Adipocyte (in vitro differentiated cells): ENCODE measurements at regions not wholly inside any gene's neighbourhood (a gene's known extent, or its start where the extent isn't known, plus 50 kb on each side); places are given as distances from the start of the nearest gene placed in this dataset.
"Not testable (repeated sequence)": the region's sequence is repeated elsewhere in the genome, so short reads cannot be mapped to it uniquely, and the experiment has no call there.

ENCODE experiments used
- DNase-seq: peaks from one replicate; pipeline ENCODE4 v3.0.0-alpha.2; 2015; ENCODE audit warnings: low read depth
- H3K27me3 ChIP-seq: replicated peaks from 2 replicates; pipeline ENCODE4 v1.7.0; 2013; ENCODE audit warnings: mild to moderate bottlenecking, low read length, moderate library complexity; ENCODE audit not compliant: control insufficient read depth, insufficient read depth
- H3K36me3 ChIP-seq: 2 replicates; pipeline ENCODE4 v1.7.0; 2013; ENCODE audit warnings: low read length, mild to moderate bottlenecking, moderate library complexity; ENCODE audit not compliant: control insufficient read depth, insufficient read depth, severe bottlenecking
- H3K4me1 ChIP-seq: 2 replicates; pipeline ENCODE4 v1.7.0; 2013; ENCODE audit warnings: mild to moderate bottlenecking, low read length, moderate library complexity; ENCODE audit not compliant: control insufficient read depth, insufficient read depth
- H3K4me3 ChIP-seq: 2 replicates; pipeline ENCODE4 v1.7.0; 2013; ENCODE audit warnings: mild to moderate bottlenecking, low read length, moderate library complexity
- H3K9ac ChIP-seq: 2 replicates; pipeline ENCODE4 v1.7.0; 2013; ENCODE audit warnings: mild to moderate bottlenecking, low read length, moderate library complexity
- H3K9me3 ChIP-seq: 2 replicates; pipeline ENCODE4 v1.7.0; 2013; ENCODE audit warnings: mild to moderate bottlenecking, low read length, moderate library complexity; ENCODE audit not compliant: control insufficient read depth

DNA sequence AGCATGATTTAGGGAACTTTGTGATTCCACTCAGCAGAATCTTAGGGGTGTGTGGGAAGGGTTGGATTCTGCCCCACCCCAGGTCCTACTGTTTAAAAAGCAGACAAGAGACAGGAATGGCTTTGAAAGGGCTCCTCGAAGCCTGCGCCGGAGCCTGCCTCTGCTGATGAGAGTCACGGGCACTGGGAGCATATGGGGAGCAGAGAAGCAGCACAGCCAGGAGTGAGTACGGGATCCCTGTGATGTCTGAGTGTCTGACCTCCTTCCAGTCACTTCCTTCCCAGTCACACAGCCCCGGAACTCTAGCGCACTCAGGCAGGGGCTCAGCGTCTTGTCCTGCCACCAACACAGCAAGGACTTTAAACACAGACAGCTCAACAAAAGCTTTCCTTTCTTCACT lies 514.9 kb upstream of the DPP6 start:
- no peak for DNase-seq
- Histone ChIP-seq H3K9me3 (no peaks in the 10 kb centered on the region), H3K36me3 (no peaks in the 10 kb centered on the region), H3K4me3 (no peak overlapping the region), H3K4me1 (no peaks in the 10 kb centered on the region), H3K9ac (no peak overlapping the region), H3K27me3 (no peaks in the 10 kb centered on the region)

DNA sequence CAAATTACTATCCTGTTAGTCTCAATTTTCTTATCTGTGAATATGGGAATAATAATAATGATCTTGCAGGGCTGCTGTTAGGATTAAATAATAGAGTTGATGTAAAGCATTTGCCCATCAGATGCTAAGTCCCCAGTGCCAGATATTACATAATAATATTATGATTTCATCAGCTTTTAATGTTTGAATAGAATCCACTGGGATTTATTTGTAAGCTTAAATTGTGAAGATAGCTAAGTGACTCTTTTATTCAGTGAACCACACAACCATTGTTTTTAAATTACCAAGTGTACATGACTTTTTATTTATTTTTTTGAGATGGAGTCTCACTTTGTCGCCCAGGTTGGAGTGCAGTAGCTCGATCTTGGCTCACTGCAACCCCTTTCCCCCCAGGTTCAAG lies 510.3 kb upstream of the DPP6 start:
- Histone ChIP-seq H3K4me1 (no peaks in the 10 kb centered on the region), H3K36me3 (no peaks in the 10 kb centered on the region), H3K9ac (no peak overlapping the region), H3K4me3 (no peak overlapping the region), H3K9me3 (peaks cover 3% of the 10 kb centered on the region), H3K27me3 (no peaks in the 10 kb centered on the region)
- DNase-seq = no peak

GRCh38 chr7:153543232-153543631 lies 509.0 kb upstream of the DPP6 start:
- H3K9ac ChIP-seq = no peak overlapping the region
- H3K4me1 ChIP-seq = no peaks in the 10 kb centered on the region
- H3K27me3 ChIP-seq = no peaks in the 10 kb centered on the region

GRCh38 chr7:153550173-153550572 lies 502.0 kb upstream of the DPP6 start:
- Histone ChIP-seq H3K36me3 (no peaks in the 10 kb centered on the region), H3K9ac (no peak overlapping the region), H3K27me3 (no peaks in the 10 kb centered on the region), H3K4me3 (no peak overlapping the region), H3K4me1 (no peaks in the 10 kb centered on the region), H3K9me3 (peaks cover 3% of the 10 kb centered on the region)
- no peak for DNase-seq

More at GRCh38 chr7:153543232-153543631, 509.0 kb upstream of the DPP6 start:
- DNase-seq = no peak
- Histone ChIP-seq H3K9me3 (peaks cover 3% of the 10 kb centered on the region), H3K4me3 (no peak overlapping the region), H3K36me3 (no peaks in the 10 kb centered on the region)

DNA sequence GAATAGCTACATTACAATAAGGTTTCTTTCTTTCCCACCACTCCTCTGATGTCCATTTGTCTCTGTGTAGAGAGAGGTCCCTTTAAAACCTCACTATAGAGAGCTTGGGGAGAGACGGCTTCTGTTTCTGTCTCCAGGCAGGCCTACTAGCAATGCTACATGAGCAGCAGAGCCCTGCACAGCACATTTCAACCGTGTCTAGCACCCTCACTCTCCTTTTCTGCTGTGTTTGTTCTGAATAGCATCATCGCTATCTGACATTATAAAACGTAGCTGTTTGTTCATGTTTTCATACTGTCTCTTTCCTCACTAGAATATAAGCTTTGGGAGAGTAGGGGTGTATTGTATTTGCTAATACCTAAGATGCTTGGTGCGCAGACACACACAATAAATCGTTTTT lies 487.8 kb upstream of the DPP6 start:
- H3K9ac ChIP-seq = no peak overlapping the region
- H3K4me1 ChIP-seq = no peaks in the 10 kb centered on the region
- no peak for DNase-seq
- no peaks in the 10 kb centered on the region for H3K27me3 ChIP-seq
- peaks cover 12% of the 10 kb centered on the region for H3K9me3 ChIP-seq
- H3K36me3 ChIP-seq = no peaks in the 10 kb centered on the region
- no peak overlapping the region for H3K4me3 ChIP-seq

DNA sequence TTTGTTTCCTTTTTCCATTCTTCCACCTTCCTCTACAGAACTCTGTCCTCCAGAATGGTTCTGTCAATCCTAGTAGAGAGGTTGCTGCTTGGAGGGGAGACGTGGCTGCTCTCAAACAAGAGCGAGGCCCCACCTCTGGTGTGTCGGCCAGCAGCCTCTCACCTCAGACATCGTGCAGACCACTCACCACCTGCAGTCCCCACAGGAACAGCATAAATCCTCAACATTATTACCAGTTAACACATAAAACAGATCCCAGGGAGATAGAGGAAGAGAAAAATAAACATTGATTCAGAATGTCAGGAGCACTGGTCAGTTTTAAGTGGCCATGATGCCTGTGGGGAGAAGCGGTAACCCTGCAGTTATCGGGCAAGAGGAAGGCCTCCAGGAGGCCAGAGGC lies 485.9 kb upstream of the DPP6 start:
- Histone ChIP-seq H3K4me1 (no peaks in the 10 kb centered on the region), H3K4me3 (no peak overlapping the region), H3K9ac (no peak overlapping the region), H3K36me3 (no peaks in the 10 kb centered on the region), H3K27me3 (no peaks in the 10 kb centered on the region), H3K9me3 (peaks cover 12% of the 10 kb centered on the region)
- no peak for DNase-seq

GRCh38 chr7:153567426-153567825 lies 484.8 kb upstream of the DPP6 start:
- Histone ChIP-seq H3K27me3 (no peaks in the 10 kb centered on the region), H3K9ac (no peak overlapping the region), H3K36me3 (no peaks in the 10 kb centered on the region), H3K4me3 (no peak overlapping the region), H3K4me1 (no peaks in the 10 kb centered on the region), H3K9me3 (peaks cover 15% of the 10 kb centered on the region)
- DNase-seq = no peak

- H3K9ac ChIP-seq, H3K4me3 ChIP-seq, H3K36me3 ChIP-seq, H3K27me3 ChIP-seq, DNase-seq, H3K4me1 ChIP-seq: not testable (repeated sequence)
- peaks cover 12% of the 10 kb centered on the region for H3K9me3 ChIP-seq
Observed at GRCh38 chr7:153569520-153569919, 482.7 kb upstream of the DPP6 start.

DNA sequence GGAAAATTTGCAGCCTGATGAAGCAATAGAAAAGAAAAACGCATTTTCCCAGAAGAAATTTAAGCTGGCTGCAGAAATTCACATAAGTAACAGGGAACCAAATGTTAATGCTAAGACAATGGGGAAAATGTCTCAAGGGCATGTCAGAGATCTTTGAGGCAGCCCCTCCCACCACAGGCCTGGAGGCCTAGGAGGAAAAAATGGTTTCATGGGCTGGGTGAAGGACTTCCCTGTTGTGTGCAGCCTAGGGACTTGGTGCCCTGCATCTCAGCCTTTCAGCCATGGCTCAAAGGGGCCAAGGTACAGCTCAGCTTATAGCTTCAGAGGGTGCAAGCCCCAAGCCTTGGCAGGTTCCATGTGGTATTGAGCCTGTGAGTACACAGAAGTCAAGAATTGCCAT lies 476.1 kb upstream of the DPP6 start:
- Histone ChIP-seq H3K4me3 (no peak overlapping the region), H3K9ac (no peak overlapping the region), H3K9me3 (peaks cover 25% of the 10 kb centered on the region), H3K27me3 (no peaks in the 10 kb centered on the region), H3K4me1 (no peaks in the 10 kb centered on the region), H3K36me3 (no peaks in the 10 kb centered on the region)
- no peak for DNase-seq

- H3K4me3 ChIP-seq = no peak overlapping the region
- peaks cover 18% of the 10 kb centered on the region for H3K9me3 ChIP-seq
- no peaks in the 10 kb centered on the region for H3K36me3 ChIP-seq
- DNase-seq = no peak
- no peaks in the 10 kb centered on the region for H3K4me1 ChIP-seq
- no peak overlapping the region for H3K9ac ChIP-seq
- no peaks in the 10 kb centered on the region for H3K27me3 ChIP-seq
Observed at GRCh38 chr7:153581419-153581818, 470.8 kb upstream of the DPP6 start.

DNA sequence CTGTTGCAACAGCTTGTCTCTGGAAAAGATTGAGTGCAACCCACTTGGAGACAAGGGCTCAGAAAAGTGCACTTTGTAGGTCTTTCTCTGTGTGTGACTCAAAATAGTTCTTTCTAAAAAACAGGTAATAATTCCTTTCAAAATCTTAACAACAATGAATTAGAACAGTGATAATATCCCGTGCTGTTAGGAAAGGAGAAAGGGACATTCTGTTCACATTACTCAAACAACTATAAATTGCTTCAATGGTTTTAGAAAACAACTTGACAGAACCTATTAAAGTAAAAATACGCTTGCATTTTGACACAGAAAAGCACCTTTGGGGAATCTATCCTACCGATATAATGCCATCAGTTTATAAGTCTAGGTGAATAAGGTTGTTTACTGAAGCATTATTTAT lies 468.1 kb upstream of the DPP6 start:
- no peaks in the 10 kb centered on the region for H3K4me1 ChIP-seq
- no peak for DNase-seq
- no peaks in the 10 kb centered on the region for H3K27me3 ChIP-seq
- no peak overlapping the region for H3K4me3 ChIP-seq
- no peaks in the 10 kb centered on the region for H3K36me3 ChIP-seq
- peaks cover 5% of the 10 kb centered on the region for H3K9me3 ChIP-seq
- no peak overlapping the region for H3K9ac ChIP-seq

- Histone ChIP-seq H3K4me1 (no peaks in the 10 kb centered on the region), H3K9ac (no peak overlapping the region), H3K9me3 (no peaks in the 10 kb centered on the region), H3K4me3 (no peak overlapping the region), H3K36me3 (no peaks in the 10 kb centered on the region), H3K27me3 (no peaks in the 10 kb centered on the region)
- no peak for DNase-seq
Observed at GRCh38 chr7:153588586-153588985, 463.6 kb upstream of the DPP6 start.
